ENCODE measurements at regions not wholly inside any gene's neighbourhood (a gene's known extent, or its start where the extent isn't known, plus 50 kb on each side); places are given as distances from the start of the nearest gene placed in this dataset.

DNA sequence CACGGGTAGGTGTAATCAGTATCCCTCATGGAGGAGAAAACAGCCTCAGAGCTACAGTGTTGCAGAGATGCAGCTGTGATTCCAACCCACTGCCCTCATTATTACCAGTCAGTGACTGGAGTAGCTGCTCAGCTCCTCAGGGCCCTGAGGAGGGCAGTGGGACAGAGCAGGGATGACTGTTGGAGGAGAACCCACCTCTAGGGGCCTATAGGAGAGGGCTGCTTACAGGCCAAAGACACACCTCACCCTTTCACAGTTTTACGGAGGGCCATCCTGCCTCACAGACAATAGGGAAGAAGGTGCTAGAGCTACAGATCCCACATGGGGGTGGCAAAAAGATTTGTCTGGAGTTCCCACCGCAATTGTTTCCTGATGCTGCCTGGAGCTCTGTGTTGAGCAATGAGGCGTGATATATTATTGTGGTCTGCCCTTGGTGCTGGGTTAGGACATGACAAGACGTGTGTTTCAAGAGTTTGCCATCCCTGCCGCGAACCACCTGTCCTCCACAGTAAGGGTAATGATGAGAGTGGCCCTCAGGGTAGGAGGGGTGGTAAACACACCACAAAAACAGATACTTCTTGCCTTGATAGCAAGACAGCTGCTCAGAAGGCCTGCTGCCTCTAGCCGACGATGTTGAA is 140.5 kb upstream of the TPM1 start:
- TF ChIP-seq, protein P1, sequence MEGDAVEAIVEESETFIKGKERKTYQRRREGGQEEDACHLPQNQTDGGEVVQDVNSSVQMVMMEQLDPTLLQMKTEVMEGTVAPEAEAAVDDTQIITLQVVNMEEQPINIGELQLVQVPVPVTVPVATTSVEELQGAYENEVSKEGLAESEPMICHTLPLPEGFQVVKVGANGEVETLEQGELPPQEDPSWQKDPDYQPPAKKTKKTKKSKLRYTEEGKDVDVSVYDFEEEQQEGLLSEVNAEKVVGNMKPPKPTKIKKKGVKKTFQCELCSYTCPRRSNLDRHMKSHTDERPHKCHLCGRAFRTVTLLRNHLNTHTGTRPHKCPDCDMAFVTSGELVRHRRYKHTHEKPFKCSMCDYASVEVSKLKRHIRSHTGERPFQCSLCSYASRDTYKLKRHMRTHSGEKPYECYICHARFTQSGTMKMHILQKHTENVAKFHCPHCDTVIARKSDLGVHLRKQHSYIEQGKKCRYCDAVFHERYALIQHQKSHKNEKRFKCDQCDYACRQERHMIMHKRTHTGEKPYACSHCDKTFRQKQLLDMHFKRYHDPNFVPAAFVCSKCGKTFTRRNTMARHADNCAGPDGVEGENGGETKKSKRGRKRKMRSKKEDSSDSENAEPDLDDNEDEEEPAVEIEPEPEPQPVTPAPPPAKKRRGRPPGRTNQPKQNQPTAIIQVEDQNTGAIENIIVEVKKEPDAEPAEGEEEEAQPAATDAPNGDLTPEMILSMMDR (IDR thresholded peaks at IDR 0.05), result no peak
- no peak for TF ChIP-seq POLR2A (IDR thresholded peaks at IDR 0.05)
